Peyer's patch (tissue), 4 donors: ENCODE measurements at regions not wholly inside any gene's neighbourhood (a gene's known extent, or its start where the extent isn't known, plus 50 kb on each side); places are given as distances from the start of the nearest gene placed in this dataset.

Experiments
- DNase-seq, 3 donors: peaks; one replicate each; pipeline ENCODE4 v3.0.0-alpha.2; 2017 to 2019
- H3K27ac ChIP-seq, 4 donors: fragments of 200-600 bp; sonication (generic); one replicate each; pipeline ENCODE4 v1.5.1; 2016 to 2019
- H3K27me3 ChIP-seq, 2 donors: fragments of 200-600 bp; sonication (generic); one replicate each; pipeline ENCODE4 v1.5.1; 2019
- H3K36me3 ChIP-seq, 3 donors: fragments of 200-600 bp; sonication (generic); one replicate each; pipeline ENCODE4 v1.5.1; 2016 to 2019
- H3K4me1 ChIP-seq, 4 donors: fragments of 200-600 bp; sonication (generic); one replicate each; pipeline ENCODE4 v1.5.1; 2016 to 2019
- H3K4me3 ChIP-seq, 4 donors: fragments of 200-600 bp; sonication (generic); 1 replicate in 3 of 4; 2 replicates in 1 of 4; pipeline ENCODE4 v1.5.1; 2016 to 2019; ENCODE audit warnings: mild to moderate bottlenecking in 1 of 4
- H3K9me3 ChIP-seq, 4 donors: fragments of 200-600 bp; sonication (generic); one replicate each; pipeline ENCODE4 v1.5.1; 2016 to 2019; ENCODE audit warnings: mild to moderate bottlenecking in 1 of 4
- POLR2A ChIP-seq, 2 donors: fragments of 450-650 bp; IDR thresholded peaks; one replicate each; pipeline ENCODE4 v1.5.1; 2017; ENCODE audit warnings: antibody characterized with exemption in 2 of 2, mild to moderate bottlenecking in 2 of 2, moderate library complexity in 2 of 2
- TF ChIP-seq, protein P1 (sequence below), 6 experiments: fragments of 450-650 bp in 4 of 6; fragments of 200-600 bp in 2 of 6; sonication (generic) in 1 of 6; IDR thresholded peaks; one replicate each; pipeline ENCODE4 v1.5.1; 2017 to 2019; ENCODE audit warnings: antibody characterized with exemption in 6 of 6, mild to moderate bottlenecking in 3 of 6, moderate library complexity in 1 of 6

DNA sequence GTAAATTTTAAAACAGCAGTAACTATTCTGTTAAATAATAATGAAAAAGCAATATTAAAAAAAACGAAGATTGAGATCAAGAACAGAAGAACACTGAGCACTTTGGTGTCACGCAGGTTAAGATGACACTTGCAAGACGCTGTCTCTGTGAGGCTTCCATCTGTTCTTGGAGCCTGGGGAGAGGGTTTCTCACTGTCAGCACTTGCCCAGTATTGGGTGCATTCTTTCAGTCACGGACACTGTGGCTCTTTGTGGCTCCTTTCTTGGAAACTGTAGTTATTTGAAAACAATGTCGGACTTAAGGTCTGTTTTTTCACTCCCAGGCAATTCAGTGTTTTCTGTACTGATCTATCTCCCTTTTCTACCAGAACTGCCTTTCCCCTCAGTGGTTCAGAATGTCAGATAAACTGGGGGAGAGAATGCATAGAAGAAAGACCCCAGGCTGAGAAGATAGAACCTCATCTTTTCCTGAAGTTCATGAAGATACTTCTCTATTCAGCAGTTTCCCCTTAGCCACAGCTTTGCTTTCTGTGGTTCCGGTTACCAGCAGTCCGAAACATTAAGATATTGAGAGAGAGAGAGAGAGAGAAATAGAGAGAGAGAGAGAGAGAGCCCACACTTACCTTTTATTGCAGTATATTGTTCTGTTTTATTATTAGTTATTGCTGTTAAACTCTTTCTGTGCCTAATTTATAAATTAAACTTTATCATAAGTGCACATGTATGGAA lies 283.3 kb downstream of the DCDC2C start:
- Histone ChIP-seq H3K27ac (no peak overlapping the region), H3K4me1 (no peaks in the 10 kb centered on the region), H3K9me3 (peaks cover 0 to 4% (median 0%) of the 10 kb centered on the region in 4 donors), H3K4me3 (no peak overlapping the region), H3K27me3 (no peaks in the 10 kb centered on the region), H3K36me3 (no peaks in the 10 kb centered on the region)
- no peak for DNase-seq
- TF ChIP-seq POLR2A (IDR thresholded peaks at IDR 0.05) = no peak
- TF ChIP-seq, protein P1, sequence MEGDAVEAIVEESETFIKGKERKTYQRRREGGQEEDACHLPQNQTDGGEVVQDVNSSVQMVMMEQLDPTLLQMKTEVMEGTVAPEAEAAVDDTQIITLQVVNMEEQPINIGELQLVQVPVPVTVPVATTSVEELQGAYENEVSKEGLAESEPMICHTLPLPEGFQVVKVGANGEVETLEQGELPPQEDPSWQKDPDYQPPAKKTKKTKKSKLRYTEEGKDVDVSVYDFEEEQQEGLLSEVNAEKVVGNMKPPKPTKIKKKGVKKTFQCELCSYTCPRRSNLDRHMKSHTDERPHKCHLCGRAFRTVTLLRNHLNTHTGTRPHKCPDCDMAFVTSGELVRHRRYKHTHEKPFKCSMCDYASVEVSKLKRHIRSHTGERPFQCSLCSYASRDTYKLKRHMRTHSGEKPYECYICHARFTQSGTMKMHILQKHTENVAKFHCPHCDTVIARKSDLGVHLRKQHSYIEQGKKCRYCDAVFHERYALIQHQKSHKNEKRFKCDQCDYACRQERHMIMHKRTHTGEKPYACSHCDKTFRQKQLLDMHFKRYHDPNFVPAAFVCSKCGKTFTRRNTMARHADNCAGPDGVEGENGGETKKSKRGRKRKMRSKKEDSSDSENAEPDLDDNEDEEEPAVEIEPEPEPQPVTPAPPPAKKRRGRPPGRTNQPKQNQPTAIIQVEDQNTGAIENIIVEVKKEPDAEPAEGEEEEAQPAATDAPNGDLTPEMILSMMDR (IDR thresholded peaks at IDR 0.05) = no peak

DNA sequence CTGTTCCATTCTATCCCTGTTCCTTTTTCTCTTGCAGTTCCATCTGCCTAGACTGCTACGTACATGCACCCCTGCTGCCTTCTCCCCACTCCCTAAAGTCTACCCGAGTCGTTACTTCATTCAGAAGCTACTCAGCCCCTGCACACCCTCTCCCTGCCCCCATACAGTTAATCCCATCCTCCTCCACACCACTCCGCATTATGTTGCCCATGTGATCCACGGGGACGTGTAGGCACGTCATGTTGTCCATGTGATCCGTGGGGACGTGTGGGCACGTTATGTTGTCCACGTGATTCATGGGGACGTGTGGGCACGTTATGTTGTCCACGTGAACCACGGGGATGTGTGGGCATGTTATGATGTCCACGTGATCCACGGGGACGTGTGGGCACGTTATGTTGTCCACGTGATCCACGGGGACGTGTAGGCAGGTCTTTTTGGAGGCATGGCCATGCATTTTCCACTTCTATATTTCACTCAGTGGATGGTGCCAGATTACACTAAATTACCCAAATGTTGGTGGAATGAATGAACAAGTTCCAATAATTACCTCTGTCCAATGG lies 299.5 kb downstream of the DCDC2C start:
- H3K4me1 ChIP-seq = no peaks in the 10 kb centered on the region
- DNase-seq = no peak
- no peaks in the 10 kb centered on the region for H3K27me3 ChIP-seq
- H3K27ac ChIP-seq = no peak overlapping the region
- no peaks in the 10 kb centered on the region for H3K36me3 ChIP-seq
- TF ChIP-seq, protein P1 (IDR thresholded peaks at IDR 0.05) = no peak
- H3K4me3 ChIP-seq = no peak overlapping the region
- no peaks in the 10 kb centered on the region for H3K9me3 ChIP-seq

DNA sequence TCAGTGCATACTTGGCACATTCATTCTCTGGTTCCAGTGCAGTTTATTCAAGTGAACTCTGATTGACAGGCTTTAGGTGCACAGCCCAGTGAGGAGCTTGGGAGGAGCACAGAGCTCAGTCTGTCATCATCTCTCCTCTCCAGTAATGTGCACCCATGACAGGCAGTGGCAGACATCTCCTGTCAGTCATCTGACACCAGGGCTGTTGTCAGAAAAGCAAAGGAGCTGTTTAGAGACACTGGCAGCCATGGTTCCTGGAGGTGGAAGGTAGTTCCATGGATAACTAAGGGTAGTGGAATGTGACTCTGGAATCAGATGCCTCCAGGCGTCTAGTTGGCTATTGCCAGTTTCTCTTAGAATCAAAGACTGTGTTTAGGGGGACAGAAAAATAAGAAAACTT lies 308.8 kb downstream of the DCDC2C start:
- TF ChIP-seq POLR2A (IDR thresholded peaks at IDR 0.05) = no peak
- TF ChIP-seq, protein P1 (IDR thresholded peaks at IDR 0.05) = no peak
- H3K9me3 ChIP-seq = no peaks in the 10 kb centered on the region

DNA sequence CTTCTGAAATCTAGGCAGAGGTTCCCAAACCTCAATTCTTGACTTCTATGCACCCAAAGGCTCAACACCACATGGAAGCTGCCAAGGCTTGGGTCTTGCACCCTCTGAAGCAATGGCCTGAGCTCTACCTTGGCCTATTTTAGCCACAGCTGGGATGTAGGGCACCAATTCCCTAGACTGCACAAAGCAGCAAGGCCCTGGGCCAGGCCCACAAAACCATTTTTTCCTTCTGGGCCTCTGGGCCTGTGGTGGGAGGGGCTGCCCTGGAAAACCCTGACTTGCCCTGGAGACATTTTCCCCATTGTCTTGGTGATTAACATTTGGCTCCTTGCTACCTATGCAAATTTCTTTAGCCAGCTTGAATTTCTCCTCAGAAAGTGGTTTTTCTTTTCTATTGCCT lies 315.2 kb downstream of the DCDC2C start:
- TF ChIP-seq, protein P1 (IDR thresholded peaks at IDR 0.05) = no peak
- TF ChIP-seq POLR2A (IDR thresholded peaks at IDR 0.05) = no peak
- Histone ChIP-seq H3K36me3 (no peaks in the 10 kb centered on the region), H3K9me3 (no peaks in the 10 kb centered on the region), H3K4me1 (no peaks in the 10 kb centered on the region), H3K4me3 (no peak overlapping the region), H3K27ac (no peak overlapping the region), H3K27me3 (no peaks in the 10 kb centered on the region)
- DNase-seq = no peak

More for the DNA sequence above, 308.8 kb downstream of the DCDC2C start:
- H3K27ac ChIP-seq = no peak overlapping the region
- no peaks in the 10 kb centered on the region for H3K27me3 ChIP-seq
- no peak overlapping the region for H3K4me3 ChIP-seq
- H3K4me1 ChIP-seq = no peaks in the 10 kb centered on the region
- no peak for DNase-seq
- H3K36me3 ChIP-seq = no peaks in the 10 kb centered on the region

DNA sequence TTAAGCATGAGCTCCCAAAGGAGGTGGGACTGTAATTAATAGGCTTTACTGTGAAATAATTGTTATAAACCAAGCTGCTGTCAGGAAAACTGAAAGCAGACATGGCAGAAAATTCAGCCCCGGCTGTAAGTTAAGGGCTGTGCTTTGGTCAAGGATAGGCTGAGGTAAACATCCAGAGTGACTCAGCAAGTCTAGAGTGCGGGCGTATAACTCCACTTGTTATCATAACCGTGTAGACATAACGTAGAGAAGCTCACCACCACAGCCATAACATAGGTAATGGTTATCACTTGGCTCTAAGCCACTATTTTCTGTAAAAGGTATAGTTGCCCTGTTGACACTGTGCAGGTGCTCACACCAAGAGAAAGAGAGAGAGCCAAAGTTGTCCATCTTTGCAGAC lies 316.8 kb downstream of the DCDC2C start:
- TF ChIP-seq POLR2A (IDR thresholded peaks at IDR 0.05) = no peak
- TF ChIP-seq, protein P1 (IDR thresholded peaks at IDR 0.05) = no peak
- Histone ChIP-seq H3K27me3 (no peaks in the 10 kb centered on the region), H3K27ac (no peak overlapping the region), H3K36me3 (no peaks in the 10 kb centered on the region), H3K4me3 (no peak overlapping the region), H3K9me3 (no peaks in the 10 kb centered on the region), H3K4me1 (no peaks in the 10 kb centered on the region)
- DNase-seq = no peak
